SK-N-SH (cell line): ENCODE measurements at regions not wholly inside any gene's neighbourhood (a gene's known extent, or its start where the extent isn't known, plus 50 kb on each side); places are given as distances from the start of the nearest gene placed in this dataset.

Experiments used
- CTCF ChIA-PET: fragments of 300-600, 350-600 bp; formaldehyde crosslinking; extraction: SDS; loops from one replicate; lab custom pipeline; 2021; lab: Yijun Ruan, JAX
- POLR2A ChIA-PET: fragments of 350-600 bp; sonication (Branson Sonifier 250); formaldehyde crosslinking; extraction: SDS; loops from one replicate; lab custom pipeline; 2020; ENCODE audit warnings: antibody characterized with exemption, inconsistent platforms; lab: Yijun Ruan, JAX
- DNase-seq: peaks from one replicate; pipeline ENCODE4 v3.0.0; 2012
- H2AFZ ChIP-seq: fragments of 200-600 bp; sonication (generic); 2 replicates; pipeline ENCODE4 v1.8.1; 2016; ENCODE audit warnings: antibody characterized with exemption, mild to moderate bottlenecking, low read depth
- H3F3A ChIP-seq: fragments of 200-600 bp; sonication (generic); replicated peaks from 2 replicates; pipeline ENCODE3; 2016; ENCODE audit warnings: antibody characterized with exemption, mild to moderate bottlenecking; ENCODE audit not compliant: insufficient read depth
- H3K27ac ChIP-seq, 2 experiments: fragments of 200-500 bp in 1 of 2; fragments of 200-600 bp in 1 of 2; sonication (Bioruptor generic) in 1 of 2; sonication (generic), shearing (Covaris generic) in 1 of 2; 2 replicates each; pipeline versions ENCODE4 v1.5.1 to v1.6.1; 2014 to 2016; ENCODE audit warnings: low read depth in 2 of 2, inconsistent platforms in 1 of 2, low read length in 1 of 2, mild to moderate bottlenecking in 1 of 2, mixed read lengths in 1 of 2
- H3K27me3 ChIP-seq: fragments of 200-600 bp; sonication (generic), shearing (Covaris generic); 2 replicates; pipeline ENCODE4 v1.6.1; 2016; ENCODE audit warnings: mixed run types; ENCODE audit not compliant: insufficient read depth
- H3K36me3 ChIP-seq, 2 experiments: fragments of 200-500 bp in 1 of 2; fragments of 200-600 bp in 1 of 2; sonication (Bioruptor generic) in 1 of 2; sonication (generic) in 1 of 2; replicated peaks in 1 of 2; 2 replicates each; pipeline versions ENCODE3 to v1.5.1; 2014 to 2016; ENCODE audit warnings: low read length in 1 of 2, mild to moderate bottlenecking in 1 of 2; ENCODE audit not compliant: insufficient read depth in 2 of 2, control insufficient read depth in 1 of 2
- H3K4me1 ChIP-seq, 2 experiments: fragments of 200-500 bp in 1 of 2; fragments of 200-600 bp in 1 of 2; sonication (Bioruptor generic) in 1 of 2; sonication (generic), shearing (Covaris generic) in 1 of 2; 2 replicates each; pipeline versions ENCODE4 v1.5.1 to v1.6.1; 2014 to 2016; ENCODE audit warnings: low read depth in 1 of 2, low read length in 1 of 2, mixed run types in 1 of 2; ENCODE audit not compliant: insufficient read depth in 2 of 2, control insufficient read depth in 1 of 2
- H3K4me2 ChIP-seq: fragments of 200-600 bp; sonication (generic), shearing (Covaris generic); 2 replicates; pipeline ENCODE4 v1.6.1; 2017; ENCODE audit warnings: mixed run types
- H3K4me3 ChIP-seq, 2 experiments: fragments of 200-500 bp in 1 of 2; fragments of 200-600 bp in 1 of 2; sonication (Bioruptor generic) in 1 of 2; sonication (generic), shearing (Covaris generic) in 1 of 2; 2 replicates each; pipeline versions ENCODE4 v1.5.1 to v1.8.1; 2014 to 2016; ENCODE audit warnings: low read depth in 2 of 2, inconsistent platforms in 1 of 2, low read length in 1 of 2, mild to moderate bottlenecking in 1 of 2, mixed read lengths in 1 of 2, moderate library complexity in 1 of 2
- H3K79me2 ChIP-seq: fragments of 200-600 bp; sonication (generic); 2 replicates; pipeline ENCODE4 v1.8.1; 2017; ENCODE audit warnings: mild to moderate bottlenecking; ENCODE audit not compliant: insufficient read depth
- H3K9ac ChIP-seq: fragments of 200-600 bp; sonication (generic); 2 replicates; pipeline ENCODE4 v1.6.1; 2017; ENCODE audit warnings: mixed run types
- H3K9me2 ChIP-seq: fragments of 200-600 bp; sonication (generic); 2 replicates; pipeline ENCODE4 v1.6.1; 2017; ENCODE audit warnings: mixed run types
- H3K9me3 ChIP-seq: fragments of 200-600 bp; sonication (generic); 2 replicates; pipeline ENCODE4 v1.6.1; 2017; ENCODE audit warnings: mixed run types, mild to moderate bottlenecking, moderate library complexity
- H4K20me1 ChIP-seq: fragments of 200-600 bp; sonication (generic); 2 replicates; pipeline ENCODE4 v1.6.1; 2017; ENCODE audit warnings: mild to moderate bottlenecking, mixed run types; ENCODE audit not compliant: insufficient read depth
- CHD2 ChIP-seq: fragments of 150-350 bp; IDR thresholded peaks from 2 replicates; pipeline ENCODE4 v1.6.1; 2018; ENCODE audit warnings: low read length; ENCODE audit not compliant: partially characterized antibody
- ELF1 ChIP-seq: IDR thresholded peaks from 2 replicates; pipeline ENCODE4 v1.4.0; 2012
- FOXJ3 ChIP-seq: sonication (generic); formaldehyde crosslinking; IDR thresholded peaks from 2 replicates; pipeline ENCODE4 v1.5.1; 2020; ENCODE audit warnings: mild to moderate bottlenecking, missing genetic modification reagents
- FOXM1 ChIP-seq: IDR thresholded peaks from 2 replicates; pipeline ENCODE4 v1.4.0; 2012; ENCODE audit warnings: low read depth, mild to moderate bottlenecking
- GABPA ChIP-seq: IDR thresholded peaks from 2 replicates; pipeline ENCODE4 v1.4.0; 2012; ENCODE audit warnings: low read depth, mild to moderate bottlenecking
- JUND ChIP-seq: IDR thresholded peaks from 2 replicates; pipeline ENCODE4 v1.4.0; 2012
- MEF2A ChIP-seq: IDR thresholded peaks from 2 replicates; pipeline ENCODE4 v1.4.0; 2012; ENCODE audit warnings: low read depth, borderline replicate concordance
- MXI1 ChIP-seq: IDR thresholded peaks from 2 replicates; pipeline ENCODE4 v1.6.1; 2012; ENCODE audit warnings: mild to moderate bottlenecking, low read depth, low read length, improper control_type of control experiment
- NFIC ChIP-seq: IDR thresholded peaks from 2 replicates; pipeline ENCODE4 v1.4.0; 2012; ENCODE audit warnings: borderline replicate concordance
- NRF1 ChIP-seq: IDR thresholded peaks from 2 replicates; pipeline ENCODE4 v1.6.1; 2012; ENCODE audit warnings: low read depth, mild to moderate bottlenecking, low read length
- RAD21 ChIP-seq: IDR thresholded peaks from 2 replicates; pipeline ENCODE4 v1.6.1; 2012; ENCODE audit warnings: mild to moderate bottlenecking, low read length
- RCOR1 ChIP-seq: fragments of 150-350 bp; IDR thresholded peaks from 2 replicates; pipeline ENCODE4 v1.6.1; 2017; ENCODE audit warnings: antibody characterized with exemption, low read length
- RFX5 ChIP-seq: IDR thresholded peaks from 2 replicates; pipeline ENCODE4 v1.6.1; 2012; ENCODE audit warnings: mild to moderate bottlenecking, improper control_type of control experiment, low read length
- RXRA ChIP-seq: IDR thresholded peaks from 2 replicates; pipeline ENCODE4 v1.4.0; 2012; ENCODE audit warnings: low read depth, mild to moderate bottlenecking, borderline replicate concordance
- SIN3A ChIP-seq: IDR thresholded peaks from 2 replicates; pipeline ENCODE4 v1.6.1; 2012; ENCODE audit warnings: low read depth, mild to moderate bottlenecking, low read length, moderate library complexity, borderline replicate concordance
- TAF1 ChIP-seq: IDR thresholded peaks from 2 replicates; pipeline ENCODE4 v1.6.1; 2012; ENCODE audit warnings: low read depth, mild to moderate bottlenecking, low read length, moderate library complexity, borderline replicate concordance
- TCF12 ChIP-seq: IDR thresholded peaks from 2 replicates; pipeline ENCODE4 v1.4.0; 2012
- WGBS: methylation state at CpG from one replicate; pipeline ENCODE4 v1.1.6; 2017; ENCODE audit warnings: low lambda C conversion rate; 5-methylcytosine and 5-hydroxymethylcytosine counted together
- TF ChIP-seq, protein P1 (sequence below): fragments of 150-350 bp; IDR thresholded peaks from 2 replicates; pipeline ENCODE4 v1.6.1; 2016; ENCODE audit warnings: mild to moderate bottlenecking, low read depth, low read length

DNA sequence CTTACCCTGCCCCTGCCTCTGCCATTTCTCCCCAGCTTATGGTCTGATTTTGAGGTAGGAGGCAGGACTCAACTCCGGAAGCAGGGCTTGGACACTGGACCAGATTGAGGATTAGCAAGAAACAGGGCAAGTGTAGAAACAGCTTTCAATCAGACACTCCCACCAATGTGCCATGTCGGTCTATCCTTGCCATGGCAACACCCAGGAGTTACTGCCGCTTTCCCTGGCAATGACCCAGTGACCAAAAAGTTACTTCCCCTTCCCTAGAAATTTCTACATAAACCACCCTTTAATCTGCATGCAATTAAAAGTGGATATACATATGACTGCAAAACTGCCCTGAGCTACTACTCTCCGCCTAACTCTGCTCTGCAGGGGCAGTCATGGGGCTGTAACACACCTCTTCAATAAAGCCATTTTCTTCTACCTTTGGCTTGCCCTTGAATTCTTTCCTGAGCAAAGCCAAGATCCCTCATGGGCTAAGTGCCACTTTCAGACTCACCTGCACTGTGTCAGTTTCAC lies 156.7 kb downstream of the LPIN1 start:
- TF ChIP-seq RCOR1 (no peak), NFIC (no peak), TAF1 (no peak), RFX5 (no peak), CHD2 (no peak), ELF1 (no peak), FOXM1 (no peak)
- H3K4me3 ChIP-seq: no peak overlapping the region
- 60% methylated on average over 4 of the region's 4 CpGs for WGBS

DNA sequence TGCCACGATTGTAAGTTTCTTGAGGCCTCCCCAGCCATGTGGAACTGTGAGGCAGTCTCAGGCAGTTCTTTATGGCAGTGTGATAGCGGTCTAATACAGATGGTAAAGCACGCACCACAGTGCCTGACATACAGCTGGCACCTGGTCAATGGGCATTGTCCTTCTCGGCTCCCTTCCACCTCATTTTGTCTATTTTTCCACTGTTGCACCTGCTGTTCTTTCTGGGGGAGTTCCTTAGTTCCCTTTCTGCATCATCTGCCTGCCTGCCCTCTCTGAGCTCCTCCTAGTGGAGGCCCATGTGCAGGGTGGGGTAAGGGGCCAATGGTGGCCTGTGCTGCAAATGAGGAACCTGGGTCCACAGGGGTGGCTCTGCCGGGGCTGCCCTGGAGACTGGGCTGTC lies 157.6 kb downstream of the LPIN1 start:
- no peak overlapping the region for H3K9ac ChIP-seq
- CTCF ChIA-PET: interaction anchor here (0.8 to 1.1 kb wide), 2 partner anchors 12 to 38 kb away, joined by 3 read pairs; no protein-coding TSS in a partner anchor
- no peaks in the 10 kb centered on the region for H3K27me3 ChIP-seq
- H3K27ac ChIP-seq: no peak overlapping the region
- H3K36me3 ChIP-seq: no peaks in the 10 kb centered on the region
- TF ChIP-seq NRF1: no peak
- TF ChIP-seq GABPA: no peak
- no peak for TF ChIP-seq RXRA
- TF ChIP-seq TAF1: no peak
- TF ChIP-seq MEF2A: no peak
- TF ChIP-seq, protein P1, sequence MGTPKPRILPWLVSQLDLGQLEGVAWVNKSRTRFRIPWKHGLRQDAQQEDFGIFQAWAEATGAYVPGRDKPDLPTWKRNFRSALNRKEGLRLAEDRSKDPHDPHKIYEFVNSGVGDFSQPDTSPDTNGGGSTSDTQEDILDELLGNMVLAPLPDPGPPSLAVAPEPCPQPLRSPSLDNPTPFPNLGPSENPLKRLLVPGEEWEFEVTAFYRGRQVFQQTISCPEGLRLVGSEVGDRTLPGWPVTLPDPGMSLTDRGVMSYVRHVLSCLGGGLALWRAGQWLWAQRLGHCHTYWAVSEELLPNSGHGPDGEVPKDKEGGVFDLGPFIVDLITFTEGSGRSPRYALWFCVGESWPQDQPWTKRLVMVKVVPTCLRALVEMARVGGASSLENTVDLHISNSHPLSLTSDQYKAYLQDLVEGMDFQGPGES: no peak
- no peak for TF ChIP-seq MXI1
- TF ChIP-seq RCOR1: no peak
- TF ChIP-seq TCF12: no peak
- H3K4me3 ChIP-seq: no peak overlapping the region
- 58% methylated on average over 5 of the region's 5 CpGs for WGBS
- H3K9me2 ChIP-seq: no peaks in the 10 kb centered on the region
- no peaks in the 10 kb centered on the region for H4K20me1 ChIP-seq
- H3F3A ChIP-seq: no peaks in the 10 kb centered on the region
- H3K4me2 ChIP-seq: no peak overlapping the region
- no peak for DNase-seq
- no peaks in the 10 kb centered on the region for H3K4me1 ChIP-seq
- H3K79me2 ChIP-seq: no peaks in the 10 kb centered on the region
- POLR2A ChIA-PET: no interaction called here
- no peaks in the 10 kb centered on the region for H3K9me3 ChIP-seq
- no peak overlapping the region for H2AFZ ChIP-seq

More for the DNA sequence above, 156.7 kb downstream of the LPIN1 start:
- no peak for DNase-seq
- ChIA-PET CTCF (no interaction called here), POLR2A (no interaction called here)
- H3K9ac ChIP-seq: no peak overlapping the region
- H3K27ac ChIP-seq: no peak overlapping the region
- H4K20me1 ChIP-seq: no peaks in the 10 kb centered on the region
- no peaks in the 10 kb centered on the region for H3K27me3 ChIP-seq
- H3K4me1 ChIP-seq: no peaks in the 10 kb centered on the region
- no peaks in the 10 kb centered on the region for H3K9me2 ChIP-seq
- no peaks in the 10 kb centered on the region for H3K79me2 ChIP-seq
- H3K36me3 ChIP-seq: no peaks in the 10 kb centered on the region
- no peaks in the 10 kb centered on the region for H3K9me3 ChIP-seq
- no peak overlapping the region for H3K4me2 ChIP-seq
- H3F3A ChIP-seq: no peaks in the 10 kb centered on the region
- H2AFZ ChIP-seq: no peak overlapping the region

DNA sequence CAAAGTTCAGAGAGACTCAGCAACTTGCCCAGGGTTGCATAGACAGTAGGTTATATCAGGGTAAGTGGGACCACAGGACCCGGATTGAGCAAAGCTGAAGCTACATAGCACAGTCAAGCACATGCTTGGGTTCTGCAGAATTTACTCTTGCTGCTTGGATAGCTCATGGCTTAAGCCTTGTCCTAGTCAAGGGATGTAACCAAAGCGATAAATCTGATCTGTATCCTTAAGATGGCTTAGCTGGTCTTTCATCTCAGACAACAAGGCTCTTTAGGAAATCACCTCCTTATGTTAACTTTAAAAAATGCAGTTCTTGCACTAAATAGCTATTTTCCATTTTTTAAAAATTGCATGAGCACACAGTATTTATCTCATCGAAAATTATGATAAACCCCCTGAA lies 158.5 kb downstream of the LPIN1 start:
- CTCF ChIA-PET: interaction anchor here (0.8 kb wide), 1 partner anchor 11 kb away, joined by 3 read pairs; no protein-coding TSS in a partner anchor
- Histone ChIP-seq H3K36me3 (no peaks in the 10 kb centered on the region), H3F3A (no peaks in the 10 kb centered on the region), H3K9ac (no peak overlapping the region), H3K79me2 (no peaks in the 10 kb centered on the region), H2AFZ (no peak overlapping the region), H4K20me1 (no peaks in the 10 kb centered on the region), H3K27ac (no peak overlapping the region), H3K4me3 (no peak overlapping the region), H3K4me2 (no peak overlapping the region), H3K4me1 (no peaks in the 10 kb centered on the region), H3K9me2 (no peaks in the 10 kb centered on the region), H3K9me3 (no peaks in the 10 kb centered on the region), H3K27me3 (no peaks in the 10 kb centered on the region)
- WGBS: 26% methylated on average over 3 of the region's 3 CpGs
- POLR2A ChIA-PET: no interaction called here
- no peak for DNase-seq
- TF ChIP-seq NRF1 (no peak), SIN3A (no peak), RAD21 (no peak), JUND (no peak), FOXJ3 (CRISPR knock-in tag) (no peak)
